HFFc6 (cell line): ENCODE measurements at regions not wholly inside any gene's neighbourhood (a gene's known extent, or its start where the extent isn't known, plus 50 kb on each side); places are given as distances from the start of the nearest gene placed in this dataset.
"Not testable (repeated sequence)": the region's sequence is repeated elsewhere in the genome, so short reads cannot be mapped to it uniquely, and the experiment has no call there.

Source experiments
- DNase-seq: peaks from one replicate; pipeline ENCODE4 v3.0.0-alpha.2; 2018
- H3K27ac Mint-ChIP-seq: 2 replicates; pipeline ENCODE4 v1.8.0; 2020; ENCODE audit warnings: mild to moderate bottlenecking, mixed read lengths
- H3K27me3 Mint-ChIP-seq: 2 replicates; pipeline ENCODE4 v1.8.0; 2021; ENCODE audit warnings: mild to moderate bottlenecking, moderate library complexity, mixed read lengths; ENCODE audit not compliant: insufficient read depth
- H3K36me3 Mint-ChIP-seq: 2 replicates; pipeline ENCODE4 v1.8.0; 2021; ENCODE audit warnings: low read depth, mixed read lengths
- H3K4me1 Mint-ChIP-seq: 2 replicates; pipeline ENCODE4 v1.8.0; 2020; ENCODE audit warnings: low read depth, mixed read lengths
- H3K4me3 Mint-ChIP-seq: 2 replicates; pipeline ENCODE4 v1.8.0; 2020; ENCODE audit warnings: mild to moderate bottlenecking, moderate library complexity, mixed read lengths
- H3K9me3 Mint-ChIP-seq: 2 replicates; pipeline ENCODE4 v1.8.0; 2020; ENCODE audit warnings: mild to moderate bottlenecking, mixed read lengths
- CTCF ChIP-seq: fragments of 200-600 bp; sonication (generic); IDR thresholded peaks from 2 replicates; pipeline ENCODE4 v1.5.0; 2021; ENCODE audit warnings: antibody characterized with exemption, mild to moderate bottlenecking

- Mint-ChIP-seq H3K27ac (no peak overlapping the region), H3K36me3 (no peaks in the 10 kb centered on the region), H3K4me3 (no peak overlapping the region), H3K27me3 (no peaks in the 10 kb centered on the region), H3K9me3 (peaks cover 71% of the 10 kb centered on the region), H3K4me1 (no peaks in the 10 kb centered on the region)
- DNase-seq = no peak
- no peak for TF ChIP-seq CTCF
Measured at GRCh38 chr20:55937283-55937682, 68.0 kb downstream of the CBLN4 start.

GRCh38 chr20:55936209-55936595, 69.1 kb downstream of the CBLN4 start:
- no peaks in the 10 kb centered on the region for H3K4me1 Mint-ChIP-seq
- no peak for TF ChIP-seq CTCF
- peaks cover 62% of the 10 kb centered on the region for H3K9me3 Mint-ChIP-seq
- H3K4me3 Mint-ChIP-seq = no peak overlapping the region
- H3K27me3 Mint-ChIP-seq = no peaks in the 10 kb centered on the region
- DNase-seq = no peak
- no peaks in the 10 kb centered on the region for H3K36me3 Mint-ChIP-seq
- H3K27ac Mint-ChIP-seq = no peak overlapping the region

- no peak for TF ChIP-seq CTCF
- DNase-seq = no peak
- Mint-ChIP-seq H3K4me1 (no peaks in the 10 kb centered on the region), H3K9me3 (peaks cover 58% of the 10 kb centered on the region), H3K36me3 (no peaks in the 10 kb centered on the region), H3K4me3 (no peak overlapping the region), H3K27me3 (no peaks in the 10 kb centered on the region), H3K27ac (no peak overlapping the region)
Measured at GRCh38 chr20:55935448-55936208, 69.7 kb downstream of the CBLN4 start.

GRCh38 chr20:55934146-55934545, 71.2 kb downstream of the CBLN4 start:
- no peaks in the 10 kb centered on the region for H3K36me3 Mint-ChIP-seq
- TF ChIP-seq CTCF = no peak
- H3K27ac Mint-ChIP-seq = no peak overlapping the region
- H3K4me3 Mint-ChIP-seq = no peak overlapping the region
- H3K4me1 Mint-ChIP-seq = no peaks in the 10 kb centered on the region
- no peaks in the 10 kb centered on the region for H3K27me3 Mint-ChIP-seq
- no peak for DNase-seq
- peaks cover 61% of the 10 kb centered on the region for H3K9me3 Mint-ChIP-seq

- not testable (repeated sequence) for H3K4me3 Mint-ChIP-seq, H3K36me3 Mint-ChIP-seq, H3K27ac Mint-ChIP-seq, H3K27me3 Mint-ChIP-seq, DNase-seq, H3K4me1 Mint-ChIP-seq
- peaks cover 68% of the 10 kb centered on the region for H3K9me3 Mint-ChIP-seq
Measured at GRCh38 chr20:55930876-55931275, 74.4 kb downstream of the CBLN4 start.

- TF ChIP-seq CTCF = no peak
- H3K27ac Mint-ChIP-seq = no peak overlapping the region
- H3K9me3 Mint-ChIP-seq = peaks cover 56% of the 10 kb centered on the region
- no peaks in the 10 kb centered on the region for H3K36me3 Mint-ChIP-seq
- no peaks in the 10 kb centered on the region for H3K27me3 Mint-ChIP-seq
- no peak overlapping the region for H3K4me3 Mint-ChIP-seq
- DNase-seq = no peak
- no peaks in the 10 kb centered on the region for H3K4me1 Mint-ChIP-seq
Measured at GRCh38 chr20:55928266-55928665, 77.1 kb downstream of the CBLN4 start.
